ENCODE measurements at regions not wholly inside any gene's neighbourhood (a gene's known extent, or its start where the extent isn't known, plus 50 kb on each side); places are given as distances from the start of the nearest gene placed in this dataset.

- TF ChIP-seq CTCF (IDR thresholded peaks at IDR 0.05; ENCODE audit: insufficient read depth, low read length, poor library complexity, severe bottlenecking) = no peak
- no peak for TF ChIP-seq EZH2phosphoT487 (conservative IDR thresholded peaks at IDR 0.05; ENCODE audit: low read length)
Measured at GRCh38 chr6:140462453-140463311, 1088.2 kb upstream of the CITED2 start.
